Brain microvascular endothelial cell (primary cell): ENCODE measurements at regions not wholly inside any gene's neighbourhood (a gene's known extent, or its start where the extent isn't known, plus 50 kb on each side); places are given as distances from the start of the nearest gene placed in this dataset.

Experiments
- DNase-seq: peaks from one replicate; pipeline ENCODE4 v3.0.0-alpha.2; 2020
- H3K27ac ChIP-seq: fragments of 250-450 bp; sonication (Bioruptor Pico); 2 replicates; pipeline ENCODE4 v1.5.1; 2020; ENCODE audit warnings: mild to moderate bottlenecking, moderate library complexity
- H3K27me3 ChIP-seq: fragments of 250-450 bp; sonication (Bioruptor Pico); replicated peaks from 2 replicates; pipeline ENCODE4 v1.5.1; 2020; ENCODE audit warnings: mild to moderate bottlenecking
- H3K36me3 ChIP-seq: fragments of 250-450 bp; sonication (Bioruptor Pico); replicated peaks from 2 replicates; pipeline ENCODE4 v1.5.1; 2020; ENCODE audit warnings: mild to moderate bottlenecking
- H3K4me3 ChIP-seq: 2 replicates; pipeline ENCODE4 v1.5.1; 2011; ENCODE audit warnings: low read depth, mild to moderate bottlenecking, control low read depth, low read length, moderate library complexity
- in situ Hi-C: cut with HindIII; loops from 2 replicates; pipeline ENCODE4 v1.10.0; 2017; ENCODE audit warnings: low sequenced_read_pairs, low pct_ligation_motif_present
- TF ChIP-seq, protein P1 (sequence below): IDR thresholded peaks from 2 replicates; pipeline ENCODE4 v1.5.1; 2011; ENCODE audit warnings: low read depth, mild to moderate bottlenecking, moderate library complexity, low read length, control low read depth, inconsistent platforms; ENCODE audit errors: missing control alignments

DNA sequence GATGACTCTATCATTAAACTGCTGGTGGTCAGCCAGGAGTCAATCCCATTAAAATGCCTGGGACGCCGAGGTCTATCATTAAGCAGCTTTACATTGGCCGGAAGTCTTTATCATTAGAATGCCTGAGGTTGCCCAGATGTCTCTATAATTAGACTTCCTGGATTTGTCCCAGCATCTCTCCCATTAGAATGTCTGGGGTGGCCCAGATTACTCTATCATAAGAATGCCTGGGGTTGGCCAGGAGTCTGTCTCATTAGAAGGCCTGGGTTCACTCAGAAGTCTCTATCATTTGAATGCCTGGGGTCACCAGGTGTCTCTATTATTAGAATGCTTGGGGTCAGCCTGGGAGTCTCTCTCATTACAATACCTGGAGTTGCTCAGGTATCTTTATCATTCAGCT, 2227.2 kb downstream of the TP53TG3F start:
- in situ Hi-C loops: no loop called here
- no peak overlapping the region for H3K27ac ChIP-seq
- DNase-seq: no peak
- H3K36me3 ChIP-seq: no peaks in the 10 kb centered on the region
- H3K4me3 ChIP-seq: no peak overlapping the region
- H3K27me3 ChIP-seq: no peaks in the 10 kb centered on the region
- TF ChIP-seq, protein P1, sequence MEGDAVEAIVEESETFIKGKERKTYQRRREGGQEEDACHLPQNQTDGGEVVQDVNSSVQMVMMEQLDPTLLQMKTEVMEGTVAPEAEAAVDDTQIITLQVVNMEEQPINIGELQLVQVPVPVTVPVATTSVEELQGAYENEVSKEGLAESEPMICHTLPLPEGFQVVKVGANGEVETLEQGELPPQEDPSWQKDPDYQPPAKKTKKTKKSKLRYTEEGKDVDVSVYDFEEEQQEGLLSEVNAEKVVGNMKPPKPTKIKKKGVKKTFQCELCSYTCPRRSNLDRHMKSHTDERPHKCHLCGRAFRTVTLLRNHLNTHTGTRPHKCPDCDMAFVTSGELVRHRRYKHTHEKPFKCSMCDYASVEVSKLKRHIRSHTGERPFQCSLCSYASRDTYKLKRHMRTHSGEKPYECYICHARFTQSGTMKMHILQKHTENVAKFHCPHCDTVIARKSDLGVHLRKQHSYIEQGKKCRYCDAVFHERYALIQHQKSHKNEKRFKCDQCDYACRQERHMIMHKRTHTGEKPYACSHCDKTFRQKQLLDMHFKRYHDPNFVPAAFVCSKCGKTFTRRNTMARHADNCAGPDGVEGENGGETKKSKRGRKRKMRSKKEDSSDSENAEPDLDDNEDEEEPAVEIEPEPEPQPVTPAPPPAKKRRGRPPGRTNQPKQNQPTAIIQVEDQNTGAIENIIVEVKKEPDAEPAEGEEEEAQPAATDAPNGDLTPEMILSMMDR: no peak

GRCh38 chr16:35687071-35687470, 2227.7 kb downstream of the TP53TG3F start:
- Histone ChIP-seq H3K4me3 (no peak overlapping the region), H3K36me3 (no peaks in the 10 kb centered on the region), H3K27me3 (no peaks in the 10 kb centered on the region), H3K27ac (no peak overlapping the region)
- in situ Hi-C loops: no loop called here
- TF ChIP-seq, protein P1: no peak
- DNase-seq: no peak

DNA sequence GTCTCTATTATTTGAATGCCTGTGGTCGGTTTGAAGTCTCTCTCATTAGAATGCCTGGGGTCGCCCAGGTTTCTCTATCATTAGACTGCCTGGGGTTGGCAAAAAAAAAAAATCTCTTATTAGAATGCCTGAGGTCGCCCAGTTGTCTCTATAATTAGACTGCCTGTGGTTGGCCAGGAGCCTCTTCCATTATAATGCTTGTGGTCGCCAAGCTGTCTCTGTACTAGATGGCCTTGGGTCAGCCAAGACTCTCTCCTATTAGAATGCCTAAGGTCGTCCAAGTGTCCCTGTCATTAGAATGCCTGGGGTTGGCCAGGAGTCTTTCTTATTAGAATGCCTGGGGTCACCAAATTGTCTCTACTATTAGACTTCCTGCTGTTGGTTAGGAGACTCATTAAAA, 2228.4 kb downstream of the TP53TG3F start:
- in situ Hi-C loops: no loop called here
- no peak for DNase-seq
- Histone ChIP-seq H3K27me3 (no peaks in the 10 kb centered on the region), H3K27ac (no peak overlapping the region), H3K36me3 (no peaks in the 10 kb centered on the region), H3K4me3 (no peak overlapping the region)
- TF ChIP-seq, protein P1: no peak

GRCh38 chr16:35689764-35690163, 2230.4 kb downstream of the TP53TG3F start:
- no peak for DNase-seq
- TF ChIP-seq, protein P1: no peak
- no peak overlapping the region for H3K4me3 ChIP-seq
- in situ Hi-C loops: no loop called here
- no peak overlapping the region for H3K27ac ChIP-seq
- no peaks in the 10 kb centered on the region for H3K36me3 ChIP-seq
- no peaks in the 10 kb centered on the region for H3K27me3 ChIP-seq

GRCh38 chr16:35690413-35690812, 2231.0 kb downstream of the TP53TG3F start:
- TF ChIP-seq, protein P1: no peak
- no peaks in the 10 kb centered on the region for H3K36me3 ChIP-seq
- H3K4me3 ChIP-seq: no peak overlapping the region
- no peak overlapping the region for H3K27ac ChIP-seq
- no peak for DNase-seq
- in situ Hi-C loops: no loop called here
- H3K27me3 ChIP-seq: no peaks in the 10 kb centered on the region

- TF ChIP-seq, protein P1: no peak
- in situ Hi-C loops: no loop called here
- no peak overlapping the region for H3K27ac ChIP-seq
- H3K4me3 ChIP-seq: no peak overlapping the region
- no peaks in the 10 kb centered on the region for H3K27me3 ChIP-seq
- no peaks in the 10 kb centered on the region for H3K36me3 ChIP-seq
- no peak for DNase-seq
Measured at GRCh38 chr16:35691057-35691456, 2231.6 kb downstream of the TP53TG3F start.
